K562 (cell line): ENCODE measurements at regions not wholly inside any gene's neighbourhood (a gene's known extent, or its start where the extent isn't known, plus 50 kb on each side); places are given as distances from the start of the nearest gene placed in this dataset.

Source experiments
- DMBX1 ChIP-seq: fragments of 250-450 bp; sonication (Bioruptor Pico); IDR thresholded peaks from 2 replicates; pipeline ENCODE4 v1.8.0; 2022; ENCODE audit warnings: inconsistent platforms, mild to moderate bottlenecking, moderate library complexity, borderline replicate concordance
- FOXM1 ChIP-seq, 2 experiments: fragments of 450-650 bp in 1 of 2; sonication (generic) in 1 of 2; formaldehyde crosslinking in 1 of 2; IDR thresholded peaks; 2 replicates each; pipeline versions ENCODE4 v1.6.1 to v1.9.0; 2017 to 2022; ENCODE audit warnings: low read depth in 2 of 2, mild to moderate bottlenecking in 2 of 2, missing genetic modification reagents in 1 of 2, moderate library complexity in 1 of 2
- HDAC6 ChIP-seq: IDR thresholded peaks from 2 replicates; pipeline ENCODE4 v1.6.1; 2012; ENCODE audit warnings: low read depth, mild to moderate bottlenecking, control low read depth, inconsistent platforms, low read length, moderate library complexity
- NCOR1 ChIP-seq: fragments of 450-650 bp; IDR thresholded peaks from 2 replicates; pipeline ENCODE4 v1.6.1; 2016; ENCODE audit warnings: mild to moderate bottlenecking, moderate library complexity
- NR1H2 ChIP-seq: sonication (generic); formaldehyde crosslinking; IDR thresholded peaks from 2 replicates; pipeline ENCODE4 v1.4.0; 2020; ENCODE audit warnings: mild to moderate bottlenecking, missing genetic modification reagents
- PHB2 ChIP-seq: fragments of 450-650 bp; IDR thresholded peaks from 2 replicates; pipeline ENCODE4 v1.6.1; 2017; ENCODE audit warnings: low read depth
- SRSF1 ChIP-seq: fragments of 200-400 bp; formaldehyde crosslinking; IDR thresholded peaks from 2 replicates; pipeline ENCODE4 v1.6.1; 2017; ENCODE audit warnings: mild to moderate bottlenecking, low read depth, low read length, moderate library complexity
- TOE1 ChIP-seq, 2 experiments: fragments of 450-650 bp in 1 of 2; sonication (generic) in 1 of 2; formaldehyde crosslinking in 1 of 2; IDR thresholded peaks; 2 replicates each; pipeline versions ENCODE4 v1.7.1 to v1.8.0; 2016 to 2022; ENCODE audit warnings: borderline replicate concordance in 2 of 2, mild to moderate bottlenecking in 2 of 2, antibody characterized with exemption in 1 of 2, inconsistent platforms in 1 of 2, low read depth in 1 of 2, missing genetic modification reagents in 1 of 2, moderate library complexity in 1 of 2
- ZKSCAN8 ChIP-seq: fragments of 200-800 bp; sonication (Bioruptor generic); IDR thresholded peaks from 2 replicates; pipeline ENCODE4 v1.6.1; 2016; ENCODE audit warnings: missing genetic modification characterization, missing compliant biosample characterization
- ZNF224 ChIP-seq: sonication (generic); formaldehyde crosslinking; IDR thresholded peaks from 2 replicates; pipeline ENCODE4 v1.8.0; 2022; ENCODE audit warnings: mild to moderate bottlenecking, missing genetic modification reagents
- ZNF75A ChIP-seq: fragments of 450-650 bp; formaldehyde crosslinking; IDR thresholded peaks from 2 replicates; pipeline ENCODE4 v1.4.0; 2020; ENCODE audit warnings: mild to moderate bottlenecking
- TF ChIP-seq, protein P1 (sequence below): fragments of 450-650 bp; IDR thresholded peaks from 2 replicates; pipeline ENCODE4 v1.6.1; 2017; ENCODE audit warnings: antibody characterized with exemption, mild to moderate bottlenecking
- TF ChIP-seq, protein P2 (sequence below): fragments of 250-450 bp; sonication (Bioruptor Pico); IDR thresholded peaks from 2 replicates; pipeline ENCODE4 v1.4.0; 2020; ENCODE audit warnings: mild to moderate bottlenecking, moderate library complexity
- TF ChIP-seq, protein P3 (sequence below): fragments of 200-400 bp; formaldehyde crosslinking; IDR thresholded peaks from 2 replicates; pipeline ENCODE4 v1.6.1; 2017; ENCODE audit warnings: mild to moderate bottlenecking, low read depth, low read length, moderate library complexity
- TF ChIP-seq, protein P4 (sequence below), 2 experiments: fragments of 200-800 bp in 1 of 2; sonication (Bioruptor generic) in 1 of 2; sonication (generic) in 1 of 2; formaldehyde crosslinking in 1 of 2; IDR thresholded peaks in 1 of 2; conservative IDR thresholded peaks in 1 of 2; 2 replicates each; pipeline versions ENCODE4 v1.5.0 to v1.6.1; 2016 to 2020; ENCODE audit warnings: missing compliant biosample characterization in 1 of 2, missing genetic modification characterization in 1 of 2, missing genetic modification reagents in 1 of 2

DNA sequence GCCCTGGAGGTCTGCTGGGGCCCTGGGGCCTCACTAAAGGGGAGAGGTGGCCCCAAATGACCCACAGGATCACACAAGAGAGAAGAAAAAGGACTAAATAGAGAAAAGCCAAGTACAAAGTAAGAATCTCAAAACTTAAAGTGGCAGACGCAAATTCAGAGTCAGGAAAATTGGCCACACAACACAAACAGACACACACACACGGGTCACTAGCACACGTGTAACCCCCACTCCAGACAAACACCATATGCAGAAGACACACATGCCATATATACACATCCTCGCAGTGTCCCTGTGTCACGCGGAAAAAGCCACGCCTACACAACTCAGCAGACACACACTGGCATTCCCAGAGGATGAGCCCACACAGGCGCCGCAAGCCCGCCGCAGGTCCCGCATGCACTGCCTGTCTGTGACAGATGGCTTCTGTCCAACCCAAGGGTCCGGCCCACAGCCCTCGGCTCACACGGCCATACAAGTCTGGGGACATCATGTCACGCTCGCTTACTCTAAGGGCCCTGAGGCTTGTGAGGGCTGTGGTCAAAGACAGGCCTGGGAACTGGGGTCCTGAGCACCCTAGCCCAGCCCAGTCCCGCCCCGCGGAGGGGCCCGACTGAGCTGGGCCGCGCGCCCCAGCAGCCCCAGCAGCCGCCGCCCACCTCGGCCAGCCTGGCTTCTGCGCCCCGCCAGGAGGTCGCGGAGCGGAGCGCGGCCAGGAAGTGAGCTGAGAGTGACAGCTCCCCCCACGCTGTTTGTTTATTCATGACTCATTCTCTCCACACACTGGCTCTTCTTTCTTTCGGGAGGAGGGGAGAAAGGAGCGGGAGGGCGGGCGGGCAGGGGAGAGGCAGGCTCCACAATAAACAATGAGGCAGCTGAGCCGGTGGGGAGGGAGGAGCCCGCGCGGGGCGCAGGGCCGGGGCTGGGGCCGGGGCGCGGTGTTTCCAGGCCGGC is 95.5 kb upstream of the ZMIZ1 start (continued):
- TF ChIP-seq, protein P1, sequence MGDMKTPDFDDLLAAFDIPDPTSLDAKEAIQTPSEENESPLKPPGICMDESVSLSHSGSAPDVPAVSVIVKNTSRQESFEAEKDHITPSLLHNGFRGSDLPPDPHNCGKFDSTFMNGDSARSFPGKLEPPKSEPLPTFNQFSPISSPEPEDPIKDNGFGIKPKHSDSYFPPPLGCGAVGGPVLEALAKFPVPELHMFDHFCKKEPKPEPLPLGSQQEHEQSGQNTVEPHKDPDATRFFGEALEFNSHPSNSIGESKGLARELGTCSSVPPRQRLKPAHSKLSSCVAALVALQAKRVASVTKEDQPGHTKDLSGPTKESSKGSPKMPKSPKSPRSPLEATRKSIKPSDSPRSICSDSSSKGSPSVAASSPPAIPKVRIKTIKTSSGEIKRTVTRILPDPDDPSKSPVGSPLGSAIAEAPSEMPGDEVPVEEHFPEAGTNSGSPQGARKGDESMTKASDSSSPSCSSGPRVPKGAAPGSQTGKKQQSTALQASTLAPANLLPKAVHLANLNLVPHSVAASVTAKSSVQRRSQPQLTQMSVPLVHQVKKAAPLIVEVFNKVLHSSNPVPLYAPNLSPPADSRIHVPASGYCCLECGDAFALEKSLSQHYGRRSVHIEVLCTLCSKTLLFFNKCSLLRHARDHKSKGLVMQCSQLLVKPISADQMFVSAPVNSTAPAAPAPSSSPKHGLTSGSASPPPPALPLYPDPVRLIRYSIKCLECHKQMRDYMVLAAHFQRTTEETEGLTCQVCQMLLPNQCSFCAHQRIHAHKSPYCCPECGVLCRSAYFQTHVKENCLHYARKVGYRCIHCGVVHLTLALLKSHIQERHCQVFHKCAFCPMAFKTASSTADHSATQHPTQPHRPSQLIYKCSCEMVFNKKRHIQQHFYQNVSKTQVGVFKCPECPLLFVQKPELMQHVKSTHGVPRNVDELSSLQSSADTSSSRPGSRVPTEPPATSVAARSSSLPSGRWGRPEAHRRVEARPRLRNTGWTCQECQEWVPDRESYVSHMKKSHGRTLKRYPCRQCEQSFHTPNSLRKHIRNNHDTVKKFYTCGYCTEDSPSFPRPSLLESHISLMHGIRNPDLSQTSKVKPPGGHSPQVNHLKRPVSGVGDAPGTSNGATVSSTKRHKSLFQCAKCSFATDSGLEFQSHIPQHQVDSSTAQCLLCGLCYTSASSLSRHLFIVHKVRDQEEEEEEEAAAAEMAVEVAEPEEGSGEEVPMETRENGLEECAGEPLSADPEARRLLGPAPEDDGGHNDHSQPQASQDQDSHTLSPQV, result peak; percentile 86
- no peak for TF ChIP-seq FOXM1 (IDR thresholded peaks at IDR 0.05; ENCODE audit: low read depth)
- TF ChIP-seq FOXM1 (CRISPR knock-in tag; IDR thresholded peaks at IDR 0.05; ENCODE audit: low read depth), result no peak
- peak; percentile 67; the same call in 1 of the 2 replicates for TF ChIP-seq TOE1 (IDR thresholded peaks at IDR 0.05; ENCODE audit: borderline replicate concordance)
- TF ChIP-seq TOE1 (CRISPR knock-in tag; IDR thresholded peaks at IDR 0.05; ENCODE audit: borderline replicate concordance, low read depth), result no peak
- TF ChIP-seq, protein P2, sequence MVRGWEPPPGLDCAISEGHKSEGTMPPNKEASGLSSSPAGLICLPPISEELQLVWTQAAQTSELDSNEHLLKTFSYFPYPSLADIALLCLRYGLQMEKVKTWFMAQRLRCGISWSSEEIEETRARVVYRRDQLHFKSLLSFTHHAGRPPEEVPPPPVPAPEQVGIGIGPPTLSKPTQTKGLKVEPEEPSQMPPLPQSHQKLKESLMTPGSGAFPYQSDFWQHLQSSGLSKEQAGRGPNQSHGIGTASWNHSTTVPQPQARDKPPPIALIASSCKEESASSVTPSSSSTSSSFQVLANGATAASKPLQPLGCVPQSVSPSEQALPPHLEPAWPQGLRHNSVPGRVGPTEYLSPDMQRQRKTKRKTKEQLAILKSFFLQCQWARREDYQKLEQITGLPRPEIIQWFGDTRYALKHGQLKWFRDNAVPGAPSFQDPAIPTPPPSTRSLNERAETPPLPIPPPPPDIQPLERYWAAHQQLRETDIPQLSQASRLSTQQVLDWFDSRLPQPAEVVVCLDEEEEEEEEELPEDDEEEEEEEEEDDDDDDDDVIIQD (CRISPR knock-in tag), result peak; percentile 73; the same call in 1 of the 2 replicates
- TF ChIP-seq, protein P3, sequence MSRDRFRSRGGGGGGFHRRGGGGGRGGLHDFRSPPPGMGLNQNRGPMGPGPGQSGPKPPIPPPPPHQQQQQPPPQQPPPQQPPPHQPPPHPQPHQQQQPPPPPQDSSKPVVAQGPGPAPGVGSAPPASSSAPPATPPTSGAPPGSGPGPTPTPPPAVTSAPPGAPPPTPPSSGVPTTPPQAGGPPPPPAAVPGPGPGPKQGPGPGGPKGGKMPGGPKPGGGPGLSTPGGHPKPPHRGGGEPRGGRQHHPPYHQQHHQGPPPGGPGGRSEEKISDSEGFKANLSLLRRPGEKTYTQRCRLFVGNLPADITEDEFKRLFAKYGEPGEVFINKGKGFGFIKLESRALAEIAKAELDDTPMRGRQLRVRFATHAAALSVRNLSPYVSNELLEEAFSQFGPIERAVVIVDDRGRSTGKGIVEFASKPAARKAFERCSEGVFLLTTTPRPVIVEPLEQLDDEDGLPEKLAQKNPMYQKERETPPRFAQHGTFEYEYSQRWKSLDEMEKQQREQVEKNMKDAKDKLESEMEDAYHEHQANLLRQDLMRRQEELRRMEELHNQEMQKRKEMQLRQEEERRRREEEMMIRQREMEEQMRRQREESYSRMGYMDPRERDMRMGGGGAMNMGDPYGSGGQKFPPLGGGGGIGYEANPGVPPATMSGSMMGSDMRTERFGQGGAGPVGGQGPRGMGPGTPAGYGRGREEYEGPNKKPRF, result no peak
- peak; percentile 40; the same call in 1 of the 2 replicates for TF ChIP-seq PHB2
- no peak for TF ChIP-seq HDAC6
- no peak for TF ChIP-seq SRSF1
- TF ChIP-seq ZNF224 (CRISPR knock-in tag), result no peak
- TF ChIP-seq DMBX1 (CRISPR knock-in tag), result peak; percentile 81; the same call in 1 of the 2 replicates
- TF ChIP-seq NCOR1, result peak; percentile 42
- TF ChIP-seq, protein P4, sequence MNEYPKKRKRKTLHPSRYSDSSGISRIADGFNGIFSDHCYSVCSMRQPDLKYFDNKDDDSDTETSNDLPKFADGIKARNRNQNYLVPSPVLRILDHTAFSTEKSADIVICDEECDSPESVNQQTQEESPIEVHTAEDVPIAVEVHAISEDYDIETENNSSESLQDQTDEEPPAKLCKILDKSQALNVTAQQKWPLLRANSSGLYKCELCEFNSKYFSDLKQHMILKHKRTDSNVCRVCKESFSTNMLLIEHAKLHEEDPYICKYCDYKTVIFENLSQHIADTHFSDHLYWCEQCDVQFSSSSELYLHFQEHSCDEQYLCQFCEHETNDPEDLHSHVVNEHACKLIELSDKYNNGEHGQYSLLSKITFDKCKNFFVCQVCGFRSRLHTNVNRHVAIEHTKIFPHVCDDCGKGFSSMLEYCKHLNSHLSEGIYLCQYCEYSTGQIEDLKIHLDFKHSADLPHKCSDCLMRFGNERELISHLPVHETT (CRISPR knock-in tag; conservative IDR thresholded peaks at IDR 0.05 in 1 of 2, IDR thresholded peaks at IDR 0.05 in 1 of 2), result no peak; a peak in 1 of 4 replicates
- no peak for TF ChIP-seq NR1H2 (CRISPR knock-in tag)
- no peak for TF ChIP-seq ZKSCAN8 (CRISPR knock-in tag)
- 0 out of 2 replicates have a peak, but pooled peaks have one; percentile 20 for TF ChIP-seq ZNF75A (CRISPR knock-in tag)
